GM15510 (cell line): ENCODE measurements at regions not wholly inside any gene's neighbourhood (a gene's known extent, or its start where the extent isn't known, plus 50 kb on each side); places are given as distances from the start of the nearest gene placed in this dataset.

Source experiments
- POLR2A ChIP-seq: IDR thresholded peaks from 3 replicates; pipeline ENCODE4 v1.6.1; 2011; ENCODE audit warnings: borderline replicate concordance; ENCODE audit not compliant: insufficient read length; ENCODE audit errors: extremely low read depth

- no peak for TF ChIP-seq POLR2A
Measured at GRCh38 chr6:6863970-6864639, 243.7 kb upstream of the RREB1 start.

- TF ChIP-seq POLR2A, result no peak
Measured at GRCh38 chr6:6865611-6866010, 242.2 kb upstream of the RREB1 start.

GRCh38 chr6:6866656-6867403 is 240.9 kb upstream of the RREB1 start:
- no peak for TF ChIP-seq POLR2A

GRCh38 chr6:6867404-6867799 is 240.4 kb upstream of the RREB1 start:
- TF ChIP-seq POLR2A, result no peak

- no peak for TF ChIP-seq POLR2A
Measured at GRCh38 chr6:6869094-6869493, 238.7 kb upstream of the RREB1 start.

- no peak for TF ChIP-seq POLR2A
Measured at GRCh38 chr6:6870921-6871320, 236.8 kb upstream of the RREB1 start.

GRCh38 chr6:6872459-6873344 is 235.1 kb upstream of the RREB1 start:
- TF ChIP-seq POLR2A, result no peak

- no peak for TF ChIP-seq POLR2A
Measured at GRCh38 chr6:6873778-6874177, 234.0 kb upstream of the RREB1 start.

- TF ChIP-seq POLR2A, result no peak
Measured at GRCh38 chr6:6875818-6876470, 231.8 kb upstream of the RREB1 start.

- no peak for TF ChIP-seq POLR2A
Measured at GRCh38 chr6:6878887-6879585, 228.7 kb upstream of the RREB1 start.

- TF ChIP-seq POLR2A, result no peak
Measured at GRCh38 chr6:6880745-6881437, 226.9 kb upstream of the RREB1 start.

- no peak for TF ChIP-seq POLR2A
Measured at GRCh38 chr6:6881438-6882225, 226.1 kb upstream of the RREB1 start.

GRCh38 chr6:6882592-6882991 is 225.2 kb upstream of the RREB1 start:
- TF ChIP-seq POLR2A, result no peak

GRCh38 chr6:6883011-6883410 is 224.8 kb upstream of the RREB1 start:
- no peak for TF ChIP-seq POLR2A

- no peak for TF ChIP-seq POLR2A
Measured at GRCh38 chr6:6884193-6884627, 223.6 kb upstream of the RREB1 start.
